GM12878 (cell line): ENCODE measurements at regions not wholly inside any gene's neighbourhood (a gene's known extent, or its start where the extent isn't known, plus 50 kb on each side); places are given as distances from the start of the nearest gene placed in this dataset.

Experiments
- CREM ChIP-seq: IDR thresholded peaks from 2 replicates; pipeline ENCODE4 v1.6.1; 2014; ENCODE audit warnings: antibody characterized with exemption, low read depth
- FOS ChIP-seq: IDR thresholded peaks from 3 replicates; pipeline ENCODE4 v1.6.1; 2011; ENCODE audit warnings: borderline replicate concordance; ENCODE audit not compliant: insufficient read length; ENCODE audit errors: extremely low read depth
- IKZF2 ChIP-seq, 2 experiments: fragments of 450-650 bp; IDR thresholded peaks; 2 replicates each; pipeline ENCODE4 v1.6.1; 2017; ENCODE audit warnings: mild to moderate bottlenecking in 2 of 2, moderate library complexity in 2 of 2
- MEF2B ChIP-seq: fragments of 450-650 bp; IDR thresholded peaks from 2 replicates; pipeline ENCODE4 v1.6.1; 2018; ENCODE audit warnings: mild to moderate bottlenecking, moderate library complexity; ENCODE audit not compliant: partially characterized antibody, poor library complexity, severe bottlenecking
- MTA2 ChIP-seq: fragments of 450-650 bp; IDR thresholded peaks from 2 replicates; pipeline ENCODE4 v1.6.1; 2016; ENCODE audit warnings: low read depth, mild to moderate bottlenecking, moderate library complexity
- MYB ChIP-seq: fragments of 150-350 bp; IDR thresholded peaks from 2 replicates; pipeline ENCODE4 v1.6.1; 2014; ENCODE audit warnings: mild to moderate bottlenecking, low read depth, low read length, borderline replicate concordance
- PAX5 ChIP-seq: IDR thresholded peaks from 2 replicates; pipeline ENCODE4 v1.6.1; 2011; ENCODE audit warnings: low read depth, low read length, borderline replicate concordance
- POLR2AphosphoS2 ChIP-seq: IDR thresholded peaks from 2 replicates; pipeline ENCODE4 v1.6.1; 2011; ENCODE audit warnings: low read depth, mild to moderate bottlenecking, low read length, improper control_type of control experiment, moderate library complexity
- RBBP5 ChIP-seq: fragments of 200-600 bp; sonication (generic); conservative IDR thresholded peaks from 2 replicates; pipeline ENCODE4 v1.6.1; 2016
- RCOR1 ChIP-seq: conservative IDR thresholded peaks from 2 replicates; pipeline ENCODE4 v1.6.1; 2012; ENCODE audit warnings: low read depth, low read length, improper control_type of control experiment
- RFX5 ChIP-seq: IDR thresholded peaks from 2 replicates; pipeline ENCODE4 v1.6.1; 2011; ENCODE audit warnings: low read depth, low read length, improper control_type of control experiment
- SIN3A ChIP-seq: IDR thresholded peaks from 2 replicates; pipeline ENCODE4 v1.6.1; 2012; ENCODE audit warnings: low read depth, low read length, improper control_type of control experiment
- STAT3 ChIP-seq: IDR thresholded peaks from 2 replicates; pipeline ENCODE4 v1.6.1; 2011; ENCODE audit warnings: low read depth, low read length, improper control_type of control experiment
- TF ChIP-seq, protein P1 (sequence below): fragments of 450-650 bp; IDR thresholded peaks from 2 replicates; pipeline ENCODE4 v1.6.1; 2018; ENCODE audit warnings: borderline replicate concordance, mild to moderate bottlenecking; ENCODE audit not compliant: partially characterized antibody
- TF ChIP-seq, protein P2 (sequence below): fragments of 450-650 bp; IDR thresholded peaks from 2 replicates; pipeline ENCODE4 v1.6.1; 2017; ENCODE audit warnings: low read depth, mild to moderate bottlenecking, moderate library complexity
- TF ChIP-seq, protein P3 (sequence below): fragments of 450-650 bp; IDR thresholded peaks from 2 replicates; pipeline ENCODE4 v1.6.1; 2016; ENCODE audit warnings: mild to moderate bottlenecking
- TF ChIP-seq, protein P4 (sequence below): IDR thresholded peaks from 2 replicates; pipeline ENCODE4 v1.6.1; 2011; ENCODE audit warnings: low read depth, low read length, improper control_type of control experiment, borderline replicate concordance
- TF ChIP-seq, protein P5 (sequence below): IDR thresholded peaks from 2 replicates; pipeline ENCODE4 v1.6.1; 2011; ENCODE audit warnings: borderline replicate concordance, low read depth, mild to moderate bottlenecking, moderate library complexity, mixed read lengths, low read length; ENCODE audit not compliant: insufficient read depth; ENCODE audit errors: extremely low read length
- TF ChIP-seq, protein P6 (sequence below), 3 experiments: IDR thresholded peaks in 2 of 3; conservative IDR thresholded peaks in 1 of 3; 2 replicates each; pipeline ENCODE4 v1.5.1; 2011; ENCODE audit warnings: low read depth in 3 of 3, low read length in 3 of 3, mild to moderate bottlenecking in 3 of 3, control low read depth in 2 of 3, moderate library complexity in 2 of 3, inconsistent platforms in 1 of 3, mixed read lengths in 1 of 3; ENCODE audit not compliant: control insufficient read depth in 2 of 3, insufficient read depth in 1 of 3; ENCODE audit errors: extremely low read depth in 1 of 3

DNA sequence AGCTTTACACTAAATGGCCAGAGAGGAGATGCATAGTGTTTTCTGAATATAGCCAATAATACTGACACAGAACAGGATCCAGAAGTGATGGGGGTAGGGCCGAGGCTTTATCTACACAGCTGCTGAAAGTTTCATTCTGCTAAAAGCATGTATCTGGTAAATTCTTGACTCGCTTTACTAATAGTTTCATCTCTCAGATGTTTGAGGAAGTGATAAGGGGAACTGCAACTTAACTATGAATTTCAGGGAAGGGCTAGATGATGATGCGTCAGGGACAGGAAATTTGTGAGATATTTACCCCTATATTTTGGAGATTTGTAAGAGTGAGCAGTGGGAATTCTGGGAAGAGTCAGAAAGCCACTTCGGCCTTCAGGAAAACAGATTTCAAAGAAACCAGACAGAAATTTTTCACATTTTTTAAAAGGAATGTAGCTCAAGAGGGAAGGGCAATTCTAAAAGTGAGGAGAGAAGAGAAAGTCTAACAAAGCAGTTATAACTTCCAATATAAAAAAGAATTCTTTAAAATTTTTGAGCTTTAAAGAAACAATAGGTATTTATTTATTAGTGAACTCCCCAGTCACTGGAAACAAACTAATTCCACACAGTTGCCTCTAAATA is 243.1 kb downstream of the BCAT1 start (continued):
- TF ChIP-seq, protein P1, sequence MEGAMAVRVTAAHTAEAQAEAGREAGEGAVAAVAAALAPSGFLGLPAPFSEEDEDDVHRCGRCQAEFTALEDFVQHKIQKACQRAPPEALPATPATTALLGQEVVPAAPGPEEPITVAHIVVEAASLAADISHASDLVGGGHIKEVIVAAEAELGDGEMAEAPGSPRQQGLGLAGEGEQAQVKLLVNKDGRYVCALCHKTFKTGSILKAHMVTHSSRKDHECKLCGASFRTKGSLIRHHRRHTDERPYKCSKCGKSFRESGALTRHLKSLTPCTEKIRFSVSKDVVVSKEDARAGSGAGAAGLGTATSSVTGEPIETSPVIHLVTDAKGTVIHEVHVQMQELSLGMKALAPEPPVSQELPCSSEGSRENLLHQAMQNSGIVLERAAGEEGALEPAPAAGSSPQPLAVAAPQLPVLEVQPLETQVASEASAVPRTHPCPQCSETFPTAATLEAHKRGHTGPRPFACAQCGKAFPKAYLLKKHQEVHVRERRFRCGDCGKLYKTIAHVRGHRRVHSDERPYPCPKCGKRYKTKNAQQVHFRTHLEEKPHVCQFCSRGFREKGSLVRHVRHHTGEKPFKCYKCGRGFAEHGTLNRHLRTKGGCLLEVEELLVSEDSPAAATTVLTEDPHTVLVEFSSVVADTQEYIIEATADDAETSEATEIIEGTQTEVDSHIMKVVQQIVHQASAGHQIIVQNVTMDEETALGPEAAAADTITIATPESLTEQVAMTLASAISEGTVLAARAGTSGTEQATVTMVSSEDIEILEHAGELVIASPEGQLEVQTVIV, result no peak
- TF ChIP-seq, protein P2, sequence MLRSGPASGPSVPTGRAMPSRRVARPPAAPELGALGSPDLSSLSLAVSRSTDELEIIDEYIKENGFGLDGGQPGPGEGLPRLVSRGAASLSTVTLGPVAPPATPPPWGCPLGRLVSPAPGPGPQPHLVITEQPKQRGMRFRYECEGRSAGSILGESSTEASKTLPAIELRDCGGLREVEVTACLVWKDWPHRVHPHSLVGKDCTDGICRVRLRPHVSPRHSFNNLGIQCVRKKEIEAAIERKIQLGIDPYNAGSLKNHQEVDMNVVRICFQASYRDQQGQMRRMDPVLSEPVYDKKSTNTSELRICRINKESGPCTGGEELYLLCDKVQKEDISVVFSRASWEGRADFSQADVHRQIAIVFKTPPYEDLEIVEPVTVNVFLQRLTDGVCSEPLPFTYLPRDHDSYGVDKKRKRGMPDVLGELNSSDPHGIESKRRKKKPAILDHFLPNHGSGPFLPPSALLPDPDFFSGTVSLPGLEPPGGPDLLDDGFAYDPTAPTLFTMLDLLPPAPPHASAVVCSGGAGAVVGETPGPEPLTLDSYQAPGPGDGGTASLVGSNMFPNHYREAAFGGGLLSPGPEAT, result peak; percentile 89
- TF ChIP-seq RCOR1 (0 out of 2 replicates have a peak, but pooled peaks have one; percentile 79), IKZF2 (IDR thresholded peaks at IDR 0.05) (peak; percentile 99), CREM (peak; percentile 88), MTA2 (peak; percentile 93), POLR2AphosphoS2 (no peak), FOS (no peak), SIN3A (no peak), STAT3 (peak; percentile 93; the same call in 1 of the 2 replicates), RBBP5 (no peak), PAX5 (peak; percentile 90; the same call in 1 of the 2 replicates), RFX5 (no peak), MYB (no peak), MEF2B (peak; percentile 29)
- TF ChIP-seq, protein P3, sequence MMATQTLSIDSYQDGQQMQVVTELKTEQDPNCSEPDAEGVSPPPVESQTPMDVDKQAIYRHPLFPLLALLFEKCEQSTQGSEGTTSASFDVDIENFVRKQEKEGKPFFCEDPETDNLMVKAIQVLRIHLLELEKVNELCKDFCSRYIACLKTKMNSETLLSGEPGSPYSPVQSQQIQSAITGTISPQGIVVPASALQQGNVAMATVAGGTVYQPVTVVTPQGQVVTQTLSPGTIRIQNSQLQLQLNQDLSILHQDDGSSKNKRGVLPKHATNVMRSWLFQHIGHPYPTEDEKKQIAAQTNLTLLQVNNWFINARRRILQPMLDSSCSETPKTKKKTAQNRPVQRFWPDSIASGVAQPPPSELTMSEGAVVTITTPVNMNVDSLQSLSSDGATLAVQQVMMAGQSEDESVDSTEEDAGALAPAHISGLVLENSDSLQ, result peak; percentile 10; the same call in 1 of the 2 replicates
- TF ChIP-seq, protein P4, sequence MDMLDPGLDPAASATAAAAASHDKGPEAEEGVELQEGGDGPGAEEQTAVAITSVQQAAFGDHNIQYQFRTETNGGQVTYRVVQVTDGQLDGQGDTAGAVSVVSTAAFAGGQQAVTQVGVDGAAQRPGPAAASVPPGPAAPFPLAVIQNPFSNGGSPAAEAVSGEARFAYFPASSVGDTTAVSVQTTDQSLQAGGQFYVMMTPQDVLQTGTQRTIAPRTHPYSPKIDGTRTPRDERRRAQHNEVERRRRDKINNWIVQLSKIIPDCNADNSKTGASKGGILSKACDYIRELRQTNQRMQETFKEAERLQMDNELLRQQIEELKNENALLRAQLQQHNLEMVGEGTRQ, result no peak
- TF ChIP-seq, protein P5, sequence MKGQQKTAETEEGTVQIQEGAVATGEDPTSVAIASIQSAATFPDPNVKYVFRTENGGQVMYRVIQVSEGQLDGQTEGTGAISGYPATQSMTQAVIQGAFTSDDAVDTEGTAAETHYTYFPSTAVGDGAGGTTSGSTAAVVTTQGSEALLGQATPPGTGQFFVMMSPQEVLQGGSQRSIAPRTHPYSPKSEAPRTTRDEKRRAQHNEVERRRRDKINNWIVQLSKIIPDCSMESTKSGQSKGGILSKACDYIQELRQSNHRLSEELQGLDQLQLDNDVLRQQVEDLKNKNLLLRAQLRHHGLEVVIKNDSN, result no peak
- TF ChIP-seq, protein P6, sequence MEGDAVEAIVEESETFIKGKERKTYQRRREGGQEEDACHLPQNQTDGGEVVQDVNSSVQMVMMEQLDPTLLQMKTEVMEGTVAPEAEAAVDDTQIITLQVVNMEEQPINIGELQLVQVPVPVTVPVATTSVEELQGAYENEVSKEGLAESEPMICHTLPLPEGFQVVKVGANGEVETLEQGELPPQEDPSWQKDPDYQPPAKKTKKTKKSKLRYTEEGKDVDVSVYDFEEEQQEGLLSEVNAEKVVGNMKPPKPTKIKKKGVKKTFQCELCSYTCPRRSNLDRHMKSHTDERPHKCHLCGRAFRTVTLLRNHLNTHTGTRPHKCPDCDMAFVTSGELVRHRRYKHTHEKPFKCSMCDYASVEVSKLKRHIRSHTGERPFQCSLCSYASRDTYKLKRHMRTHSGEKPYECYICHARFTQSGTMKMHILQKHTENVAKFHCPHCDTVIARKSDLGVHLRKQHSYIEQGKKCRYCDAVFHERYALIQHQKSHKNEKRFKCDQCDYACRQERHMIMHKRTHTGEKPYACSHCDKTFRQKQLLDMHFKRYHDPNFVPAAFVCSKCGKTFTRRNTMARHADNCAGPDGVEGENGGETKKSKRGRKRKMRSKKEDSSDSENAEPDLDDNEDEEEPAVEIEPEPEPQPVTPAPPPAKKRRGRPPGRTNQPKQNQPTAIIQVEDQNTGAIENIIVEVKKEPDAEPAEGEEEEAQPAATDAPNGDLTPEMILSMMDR (IDR thresholded peaks at IDR 0.05 in 2 of 3, conservative IDR thresholded peaks at IDR 0.05 in 1 of 3; ENCODE audit: control insufficient read depth in 2 of 3, extremely low read depth in 1 of 3, insufficient read depth in 1 of 3, low read depth in 3 of 3, low read length in 3 of 3), result no peak
